ENCODE measurements at regions not wholly inside any gene's neighbourhood (a gene's known extent, or its start where the extent isn't known, plus 50 kb on each side); places are given as distances from the start of the nearest gene placed in this dataset.

GRCh38 chr1:47630346-47630745 lies 192.5 kb downstream of the FOXD2 start:
- DNase-seq (ENCODE audit: low spot score): peak; percentile 45

- peak; percentile 53 for DNase-seq (ENCODE audit: low spot score)
These were observed 193.7 kb downstream of the FOXD2 start for GRCh38 chr1:47631411-47631995.

GRCh38 chr1:47635111-47635510 lies 197.3 kb downstream of the FOXD2 start:
- peak; percentile 18 for DNase-seq (ENCODE audit: low spot score)

GRCh38 chr1:47635597-47635996 lies 197.8 kb downstream of the FOXD2 start:
- DNase-seq (ENCODE audit: low spot score): no peak

- DNase-seq (ENCODE audit: low spot score): no peak
These were observed 199.4 kb downstream of the FOXD2 start for GRCh38 chr1:47637111-47637685.

- no peak for DNase-seq (ENCODE audit: low spot score)
These were observed 200.4 kb downstream of the FOXD2 start for GRCh38 chr1:47638240-47638639.

- DNase-seq (ENCODE audit: low spot score): no peak
These were observed 200.9 kb downstream of the FOXD2 start for GRCh38 chr1:47638713-47639112.

- DNase-seq (ENCODE audit: low spot score): no peak
These were observed 205.7 kb downstream of the FOXD2 start for GRCh38 chr1:47643306-47644211.

GRCh38 chr1:47644212-47644573 lies 206.3 kb downstream of the FOXD2 start:
- DNase-seq (ENCODE audit: low spot score): no peak

GRCh38 chr1:47645151-47645550 lies 207.3 kb downstream of the FOXD2 start:
- DNase-seq (ENCODE audit: low spot score): no peak

GRCh38 chr1:47646676-47647075 lies 208.8 kb downstream of the FOXD2 start:
- no peak for DNase-seq (ENCODE audit: low spot score)

- DNase-seq (ENCODE audit: low spot score): no peak
These were observed 209.5 kb downstream of the FOXD2 start for GRCh38 chr1:47647327-47647845.

GRCh38 chr1:47650205-47650604 lies 212.4 kb downstream of the FOXD2 start:
- peak; percentile 20 for DNase-seq (ENCODE audit: low spot score)

- peak; percentile 23 for DNase-seq (ENCODE audit: low spot score)
These were observed 212.8 kb downstream of the FOXD2 start for GRCh38 chr1:47650611-47651010.

GRCh38 chr1:47651311-47652089 lies 213.7 kb downstream of the FOXD2 start:
- peak; percentile 31 for DNase-seq (ENCODE audit: low spot score)

GRCh38 chr1:47655521-47656300 lies 217.9 kb downstream of the FOXD2 start:
- DNase-seq (ENCODE audit: low spot score): peak; percentile 37

GRCh38 chr1:47656719-47657685 lies 219.2 kb downstream of the FOXD2 start:
- DNase-seq (ENCODE audit: low spot score): peak; percentile 56

GRCh38 chr1:47658161-47658920 lies 220.5 kb downstream of the FOXD2 start:
- peak; percentile 47 for DNase-seq (ENCODE audit: low spot score)

- no peak for DNase-seq (ENCODE audit: low spot score)
These were observed 221.3 kb downstream of the FOXD2 start for GRCh38 chr1:47659146-47659545.

Measured in left forelimb (tissue), 1 donor.